GM20000 (cell line): ENCODE measurements at regions not wholly inside any gene's neighbourhood (a gene's known extent, or its start where the extent isn't known, plus 50 kb on each side); places are given as distances from the start of the nearest gene placed in this dataset.

ENCODE experiments used
- DNase-seq: peaks from one replicate; pipeline ENCODE4 v3.0.0; 2012; ENCODE audit warnings: low spot score
- CTCF ChIP-seq: IDR thresholded peaks from 2 replicates; pipeline ENCODE4 v1.5.1; 2012; ENCODE audit warnings: mild to moderate bottlenecking, control low read depth; ENCODE audit errors: extremely low read depth, missing control alignments

DNA sequence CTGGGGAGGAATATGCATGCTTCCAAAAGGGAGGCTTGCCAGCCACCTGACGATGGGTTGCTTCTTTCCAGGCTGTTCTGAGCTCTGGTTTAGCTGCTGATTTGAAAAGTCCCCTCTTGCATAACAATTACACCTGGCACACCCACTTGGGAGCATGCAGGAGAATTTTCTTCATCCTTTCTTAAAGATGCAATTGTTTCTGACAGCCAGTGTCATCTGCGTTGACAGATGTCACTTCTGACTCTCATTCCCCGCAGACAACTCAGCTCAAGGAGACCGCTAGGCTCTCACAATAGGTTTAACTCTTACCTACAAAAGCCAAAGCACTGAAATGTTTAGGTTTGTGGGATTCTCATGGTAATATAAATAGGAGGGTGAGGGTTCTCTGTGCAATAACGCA is 185.6 kb upstream of the SYNPR start:
- DNase-seq, result no peak
- no peak for TF ChIP-seq CTCF

- no peak for DNase-seq
- TF ChIP-seq CTCF, result no peak
Measured at GRCh38 chr3:63094642-63095408, 183.3 kb upstream of the SYNPR start.

DNA sequence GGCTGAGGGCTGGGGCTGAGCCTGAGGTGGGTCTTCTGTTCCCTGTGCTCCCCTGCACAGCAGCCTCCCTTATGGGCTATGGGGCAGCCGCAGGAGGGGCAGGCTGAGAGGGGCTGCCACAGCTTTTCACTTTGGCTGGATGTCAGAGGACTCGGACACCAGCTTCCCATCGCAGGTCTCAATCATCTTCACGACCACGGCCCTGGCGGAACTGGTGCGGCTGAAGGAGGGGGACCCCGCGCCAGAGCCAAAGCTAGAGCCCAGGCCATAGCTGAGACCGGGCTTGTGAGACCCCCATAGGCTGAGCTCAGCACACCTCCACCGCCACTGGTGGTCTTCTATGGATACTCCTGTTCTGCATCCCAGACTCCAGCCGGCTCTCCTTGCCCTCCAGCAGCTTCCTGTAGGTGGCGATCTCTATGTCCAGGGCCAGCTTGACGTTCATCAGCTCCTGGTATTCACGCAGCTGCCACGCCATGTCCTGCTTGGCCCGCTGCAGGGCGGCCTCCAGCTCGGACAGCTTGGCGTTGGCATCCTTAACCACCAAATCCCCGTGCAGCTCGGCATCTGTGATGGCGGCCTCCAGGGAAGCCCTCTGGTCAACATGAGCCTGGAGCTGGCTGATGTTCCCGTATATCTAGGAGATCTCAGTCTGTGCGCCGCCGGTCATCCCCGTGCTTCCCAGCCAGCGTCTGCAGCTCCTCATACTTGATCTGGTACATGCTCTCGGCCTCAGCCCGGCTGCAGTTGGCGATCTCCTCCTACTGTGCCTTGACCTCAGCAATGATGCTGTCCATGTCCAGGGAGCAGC is 181.7 kb upstream of the SYNPR start:
- TF ChIP-seq CTCF, result no peak
- DNase-seq, result no peak

DNA sequence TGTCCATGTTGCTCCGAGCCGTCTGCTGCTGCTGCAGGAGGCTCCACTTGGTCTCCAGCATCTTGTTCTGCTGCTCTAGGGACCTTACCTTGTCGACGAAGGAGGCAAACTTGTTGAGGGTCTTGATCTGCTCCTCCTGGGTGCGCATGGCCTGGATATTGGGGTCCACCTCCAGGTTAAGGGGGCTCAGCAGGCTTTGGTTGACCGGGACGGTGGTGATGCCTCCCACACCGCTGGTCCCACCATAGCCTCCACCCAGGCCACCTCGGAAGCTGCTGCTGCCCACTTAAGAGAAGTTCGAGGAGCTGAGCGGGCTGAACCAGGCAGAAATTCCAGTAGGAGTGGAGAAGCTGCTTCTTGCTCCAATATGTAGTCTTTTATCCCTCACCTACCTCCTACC is 180.7 kb upstream of the SYNPR start:
- TF ChIP-seq CTCF, result no peak
- DNase-seq, result no peak

DNA sequence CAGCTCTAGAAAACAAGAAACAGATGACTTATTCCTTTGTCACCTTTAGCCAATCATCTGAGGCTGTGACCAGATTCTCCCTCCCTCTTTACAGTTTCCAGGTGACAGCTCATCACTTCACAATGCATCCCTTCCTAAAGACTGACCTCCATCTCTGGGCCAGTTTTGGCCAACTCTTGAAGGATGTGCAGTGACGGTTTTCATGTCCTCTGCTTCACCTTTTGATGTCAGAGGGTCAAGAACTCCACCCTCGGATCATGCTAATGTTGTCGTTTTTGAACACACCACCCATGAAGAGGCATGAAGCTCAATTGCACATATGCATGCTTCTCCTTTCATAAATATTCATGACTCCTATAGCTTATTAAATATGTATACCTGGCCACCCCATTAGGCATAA is 161.2 kb upstream of the SYNPR start:
- DNase-seq, result no peak
- no peak for TF ChIP-seq CTCF

DNA sequence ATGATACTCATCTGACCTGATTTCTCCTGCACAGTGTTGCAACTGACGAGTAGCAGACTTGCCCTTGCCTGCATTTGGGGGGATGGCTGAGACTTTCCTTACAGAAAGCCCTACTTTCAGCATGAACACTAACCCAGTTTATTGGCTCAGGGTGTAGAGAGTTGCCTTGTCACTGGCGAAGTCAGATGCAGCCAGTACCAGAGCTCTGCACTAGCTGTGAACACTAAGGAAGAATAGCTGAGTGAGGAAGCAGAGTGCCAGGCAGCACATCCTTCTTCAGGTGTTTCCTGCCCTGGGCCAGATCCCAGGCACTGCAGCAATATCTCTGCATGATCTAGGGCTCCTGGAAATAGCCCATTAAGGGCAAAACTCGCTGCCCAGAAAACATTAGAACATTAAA is 154.0 kb upstream of the SYNPR start:
- TF ChIP-seq CTCF, result no peak
- DNase-seq, result no peak

DNA sequence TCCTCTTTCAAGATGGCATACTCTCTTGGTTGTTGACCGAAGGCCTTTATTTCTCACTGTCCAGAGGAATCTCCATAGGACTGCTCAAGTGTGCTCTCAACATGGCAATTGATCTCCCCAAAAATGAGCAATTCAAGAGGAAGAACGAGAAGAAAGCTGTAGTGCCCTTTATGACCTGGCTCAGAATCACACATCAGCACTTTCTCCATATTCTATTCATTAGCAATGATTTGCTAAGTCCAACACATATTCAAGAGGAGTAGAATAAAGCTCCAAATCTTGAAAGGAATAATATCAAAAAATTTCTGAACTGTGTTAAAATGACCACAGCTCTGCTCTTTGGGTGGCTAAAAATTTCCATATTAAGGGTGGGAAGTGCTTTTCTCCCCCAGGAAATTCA is 151.6 kb upstream of the SYNPR start:
- no peak for TF ChIP-seq CTCF
- no peak for DNase-seq
